ENCODE measurements at regions not wholly inside any gene's neighbourhood (a gene's known extent, or its start where the extent isn't known, plus 50 kb on each side); places are given as distances from the start of the nearest gene placed in this dataset.

GRCh38 chr4:153038623-153039311 is 102.6 kb downstream of the FHDC1 start:
- no peak for TF ChIP-seq CTCF (IDR thresholded peaks at IDR 0.05)
- no peak for TF ChIP-seq POLR2A (IDR thresholded peaks at IDR 0.05)

All from tibial nerve (tissue), 3 donors.